H1 (cell line): ENCODE measurements at regions not wholly inside any gene's neighbourhood (a gene's known extent, or its start where the extent isn't known, plus 50 kb on each side); places are given as distances from the start of the nearest gene placed in this dataset.
"Not testable (repeated sequence)": the region's sequence is repeated elsewhere in the genome, so short reads cannot be mapped to it uniquely, and the experiment has no call there.

ENCODE experiments used
- CTCF ChIA-PET: fragments of 300-600 bp; sonication (Branson Sonifier 250); formaldehyde crosslinking; loops from one replicate; lab custom pipeline; 2021; ENCODE audit not compliant: partially characterized antibody; lab: Charles Lee
- POLR2A ChIA-PET: fragments of 300-600 bp; sonication (Branson Sonifier 250); formaldehyde crosslinking; loops from one replicate; lab custom pipeline; 2021; ENCODE audit warnings: inconsistent platforms; ENCODE audit not compliant: partially characterized antibody; lab: Charles Lee
- DNase-seq, 2 experiments: peaks; one replicate each; pipeline versions ENCODE4 v3.0.0 to v3.0.0-alpha.2; 2010 to 2022; ENCODE audit warnings: low spot score in 2 of 2, low read depth in 1 of 2, mixed read lengths in 1 of 2
- FAIRE-seq: peaks from 2 replicates; lab custom pipeline; 2011; peaks lifted over from hg19 to GRCh38; lab: Jason Lieb, UNC
- H2AFZ ChIP-seq: 2 replicates; pipeline ENCODE4 v1.8.1; 2012; ENCODE audit warnings: low read length, inconsistent platforms
- H2AK5ac ChIP-seq: 2 replicates; pipeline ENCODE4 v1.6.1; 2013; ENCODE audit warnings: low read depth, low read length
- H2BK120ac ChIP-seq: replicated peaks from 2 replicates; pipeline ENCODE3; 2013; ENCODE audit warnings: low read depth, low read length, inconsistent platforms
- H2BK12ac ChIP-seq: 2 replicates; pipeline ENCODE4 v1.6.1; 2013; ENCODE audit warnings: low read depth, low read length
- H2BK15ac ChIP-seq: 2 replicates; pipeline ENCODE4 v1.6.1; 2013; ENCODE audit warnings: low read length
- H2BK20ac ChIP-seq: 2 replicates; pipeline ENCODE4 v1.6.1; 2013; ENCODE audit warnings: low read length
- H2BK5ac ChIP-seq: 2 replicates; pipeline ENCODE4 v1.6.1; 2013; ENCODE audit warnings: low read depth, low read length
- H3K14ac ChIP-seq: 2 replicates; pipeline ENCODE4 v1.6.1; 2013; ENCODE audit warnings: inconsistent platforms; ENCODE audit not compliant: insufficient read length
- H3K18ac ChIP-seq: 2 replicates; pipeline ENCODE4 v1.6.1; 2013; ENCODE audit warnings: low read length; ENCODE audit errors: extremely low read depth
- H3K23ac ChIP-seq: 2 replicates; pipeline ENCODE4 v1.6.1; 2013; ENCODE audit warnings: inconsistent platforms; ENCODE audit not compliant: insufficient read length
- H3K23me2 ChIP-seq: 2 replicates; pipeline ENCODE4 v1.6.1; 2013; ENCODE audit warnings: low read depth, low read length
- H3K27ac ChIP-seq: 2 replicates; pipeline ENCODE4 v1.6.1; 2011; ENCODE audit warnings: low read depth, low read length, inconsistent platforms
- H3K27me3 ChIP-seq, 4 experiments: replicated peaks in 1 of 4; 1 replicate in 1 of 4; 2 replicates in 3 of 4; pipeline versions ENCODE4 v1.6.1 to v1.8.1; 2011 to 2013; ENCODE audit warnings: low read length in 3 of 4, mild to moderate bottlenecking in 3 of 4, inconsistent platforms in 2 of 4, mixed read lengths in 2 of 4, moderate library complexity in 1 of 4; ENCODE audit not compliant: control insufficient read depth in 3 of 4, insufficient read depth in 3 of 4; ENCODE audit errors: extremely low read depth in 1 of 4
- H3K36me3 ChIP-seq, 4 experiments: 2 replicates each; pipeline versions ENCODE4 v1.6.1 to v1.8.1; 2011 to 2013; ENCODE audit warnings: mild to moderate bottlenecking in 4 of 4, low read length in 3 of 4, moderate library complexity in 2 of 4, control low read depth in 1 of 4, inconsistent platforms in 1 of 4; ENCODE audit not compliant: insufficient read depth in 4 of 4, control insufficient read depth in 2 of 4
- H3K4ac ChIP-seq: replicated peaks from 2 replicates; pipeline ENCODE3; 2013; ENCODE audit warnings: low read length, low read depth, mixed read lengths, inconsistent platforms; ENCODE audit not compliant: insufficient read length
- H3K4me1 ChIP-seq, 4 experiments: replicated peaks in 1 of 4; 1 replicate in 1 of 4; 2 replicates in 3 of 4; pipeline versions ENCODE4 v1.6.1 to v1.8.1; 2011 to 2013; ENCODE audit warnings: low read length in 3 of 4, inconsistent platforms in 2 of 4, mixed read lengths in 1 of 4; ENCODE audit not compliant: insufficient read depth in 4 of 4, control insufficient read depth in 3 of 4
- H3K4me2 ChIP-seq, 2 experiments: 2 replicates each; pipeline versions ENCODE4 v1.6.1 to v1.8.1; 2011 to 2013; ENCODE audit warnings: low read depth in 2 of 2, low read length in 2 of 2, control low read depth in 1 of 2, inconsistent platforms in 1 of 2, mild to moderate bottlenecking in 1 of 2; ENCODE audit not compliant: insufficient read depth in 1 of 2
- H3K4me3 ChIP-seq, 4 experiments: fragments of 200-600, 300-600 bp in 1 of 4; sonication (generic), shearing (Covaris generic), sonication (Bioruptor Twin) in 1 of 4; 2 replicates each; pipeline versions ENCODE4 v1.5.1 to v1.8.1; 2011 to 2016; ENCODE audit warnings: low read length in 4 of 4, low read depth in 3 of 4, control low read depth in 2 of 4, inconsistent platforms in 2 of 4, mild to moderate bottlenecking in 2 of 4, mixed read lengths in 1 of 4, moderate library complexity in 1 of 4; ENCODE audit not compliant: insufficient read depth in 2 of 4; ENCODE audit errors: extremely low read depth in 1 of 4
- H3K56ac ChIP-seq: replicated peaks from 2 replicates; pipeline ENCODE3; 2013; ENCODE audit warnings: low read depth, mild to moderate bottlenecking, mixed read lengths, low read length, inconsistent platforms; ENCODE audit not compliant: insufficient read length
- H3K79me1 ChIP-seq: 2 replicates; pipeline ENCODE4 v1.6.1; 2013; ENCODE audit warnings: low read depth, low read length, control low read depth
- H3K79me2 ChIP-seq, 2 experiments: 2 replicates each; pipeline versions ENCODE4 v1.6.1 to v1.8.1; 2012 to 2013; ENCODE audit warnings: low read length in 2 of 2, mild to moderate bottlenecking in 2 of 2, inconsistent platforms in 1 of 2; ENCODE audit not compliant: insufficient read depth in 2 of 2, control insufficient read depth in 1 of 2
- H3K9ac ChIP-seq, 4 experiments: replicated peaks in 1 of 4; 1 replicate in 1 of 4; 2 replicates in 3 of 4; pipeline versions ENCODE4 v1.6.1 to v1.8.1; 2011 to 2013; ENCODE audit warnings: low read depth in 3 of 4, low read length in 3 of 4, control low read depth in 2 of 4, mild to moderate bottlenecking in 2 of 4, moderate library complexity in 2 of 4, inconsistent platforms in 1 of 4; ENCODE audit errors: extremely low read depth in 1 of 4
- H3K9me3 ChIP-seq, 2 experiments: 2 replicates each; pipeline versions ENCODE4 v1.6.1 to v1.8.1; 2012 to 2013; ENCODE audit warnings: mild to moderate bottlenecking in 2 of 2, moderate library complexity in 2 of 2, control low read depth in 1 of 2, inconsistent platforms in 1 of 2, low read depth in 1 of 2, low read length in 1 of 2, mixed read lengths in 1 of 2; ENCODE audit not compliant: insufficient read depth in 2 of 2
- H4K20me1 ChIP-seq, 2 experiments: replicated peaks in 1 of 2; 2 replicates each; pipeline versions ENCODE3 to v1.8.1; 2011 to 2013; ENCODE audit warnings: inconsistent platforms in 2 of 2, low read length in 2 of 2, mild to moderate bottlenecking in 1 of 2; ENCODE audit not compliant: insufficient read depth in 2 of 2, control insufficient read depth in 1 of 2
- H4K5ac ChIP-seq: 2 replicates; pipeline ENCODE4 v1.6.1; 2013; ENCODE audit warnings: low read length, low read depth, mixed read lengths, inconsistent platforms; ENCODE audit not compliant: insufficient read length
- H4K8ac ChIP-seq: 2 replicates; pipeline ENCODE4 v1.8.0; 2013; ENCODE audit warnings: mild to moderate bottlenecking, moderate library complexity, low read length, inconsistent platforms; ENCODE audit not compliant: insufficient read depth; ENCODE audit errors: extremely low read depth
- H4K91ac ChIP-seq: replicated peaks from 2 replicates; pipeline ENCODE3; 2013; ENCODE audit warnings: low read length, mixed read lengths, inconsistent platforms; ENCODE audit not compliant: insufficient read length
- BCL11A ChIP-seq, 2 experiments: IDR thresholded peaks; one replicate each; pipeline ENCODE4 v1.6.1; 2011; ENCODE audit warnings: low read depth in 2 of 2, low read length in 2 of 2, mild to moderate bottlenecking in 2 of 2
- EZH2 ChIP-seq: fragments of 200-600 bp; sonication (generic); IDR thresholded peaks from 2 replicates; pipeline ENCODE4 v1.7.1; 2012; ENCODE audit warnings: low read depth, mild to moderate bottlenecking, moderate library complexity, low read length, inconsistent platforms; ENCODE audit not compliant: severe bottlenecking
- MAFK ChIP-seq: IDR thresholded peaks from 2 replicates; pipeline ENCODE4 v1.6.1; 2012; ENCODE audit warnings: low read depth, mild to moderate bottlenecking, improper control_type of control experiment, low read length
- PHF8 ChIP-seq: fragments of 200-600 bp; sonication (generic); conservative IDR thresholded peaks from 2 replicates; pipeline ENCODE4 v1.7.1; 2012; ENCODE audit warnings: low read depth, mild to moderate bottlenecking, inconsistent platforms, low read length, moderate library complexity
- RAD21 ChIP-seq, 2 experiments: IDR thresholded peaks in 1 of 2; conservative IDR thresholded peaks in 1 of 2; 2 replicates each; pipeline ENCODE4 v1.6.1; 2011; ENCODE audit warnings: low read depth in 2 of 2, low read length in 2 of 2, improper control_type of control experiment in 1 of 2, inconsistent platforms in 1 of 2, mild to moderate bottlenecking in 1 of 2, moderate library complexity in 1 of 2
- RNF2 ChIP-seq: fragments of 200-900, 300-1000 bp; sonication (generic); IDR thresholded peaks from 2 replicates; pipeline ENCODE4 v1.7.1; 2016; ENCODE audit warnings: borderline replicate concordance, low read depth, mild to moderate bottlenecking, antibody characterized with exemption, low read length; ENCODE audit not compliant: poor library complexity, severe bottlenecking; ENCODE audit errors: missing control alignments
- SAP30 ChIP-seq: fragments of 300-600 bp; sonication (generic); IDR thresholded peaks from 2 replicates; pipeline ENCODE4 v1.7.1; 2012; ENCODE audit warnings: low read length, moderate library complexity, mild to moderate bottlenecking, inconsistent platforms; ENCODE audit not compliant: insufficient read depth, insufficient replicate concordance
- SIX5 ChIP-seq: IDR thresholded peaks from 2 replicates; pipeline ENCODE4 v1.6.1; 2011; ENCODE audit warnings: mild to moderate bottlenecking, low read depth, low read length
- TAF7 ChIP-seq: optimal IDR thresholded peaks from 2 replicates; pipeline ENCODE3; 2011; ENCODE audit warnings: low read depth, mild to moderate bottlenecking, inconsistent platforms, low read length, moderate library complexity, borderline replicate concordance
- WGBS, 2 experiments: shearing (Covaris generic) in 1 of 2; methylation state at CpG; one replicate each; pipeline versions ENCODE4 v1.1.6 to v1.1.7; 2013 to 2015; ENCODE audit warnings: low lambda C conversion rate in 2 of 2, mixed read lengths in 2 of 2, inconsistent platforms in 1 of 2, low coverage in 1 of 2, missing lambda C conversion rate in 1 of 2; ENCODE audit not compliant: insufficient replicate concordance in 2 of 2, insufficient coverage in 1 of 2, insufficient read length in 1 of 2; ENCODE audit errors: extremely low coverage in 1 of 2, missing lambda C conversion rate in 1 of 2; 5-methylcytosine and 5-hydroxymethylcytosine counted together

DNA sequence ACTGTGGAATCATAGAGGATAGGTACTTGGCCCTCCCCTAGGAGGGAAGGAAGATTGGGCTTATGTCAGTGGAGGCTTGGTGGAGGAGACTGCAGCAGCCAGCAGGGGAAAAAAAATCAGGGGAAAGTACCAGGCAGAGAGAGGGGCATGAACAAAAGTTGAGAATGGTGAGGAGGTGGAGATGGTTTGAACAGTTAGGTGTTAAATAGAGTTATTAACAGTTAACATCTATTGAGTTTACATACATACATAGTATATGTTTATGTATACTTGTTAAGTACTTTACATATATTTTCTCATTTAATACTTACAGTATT lies 136.5 kb upstream of the HNRNPU start (continued):
- TF ChIP-seq TAF7, result no peak
- no peak for TF ChIP-seq SAP30
- no peak for TF ChIP-seq SIX5
- TF ChIP-seq RNF2, result no peak
- TF ChIP-seq RAD21 (IDR thresholded peaks at IDR 0.05 in 1 of 2, conservative IDR thresholded peaks at IDR 0.05 in 1 of 2; ENCODE audit: low read depth in 2 of 2, low read length in 2 of 2), result no peak
- TF ChIP-seq BCL11A (IDR thresholded peaks at IDR 0.05; ENCODE audit: low read depth in 2 of 2, low read length in 2 of 2), result no peak
- no peak for TF ChIP-seq PHF8
- no peak for TF ChIP-seq MAFK
- TF ChIP-seq EZH2, result no peak

DNA sequence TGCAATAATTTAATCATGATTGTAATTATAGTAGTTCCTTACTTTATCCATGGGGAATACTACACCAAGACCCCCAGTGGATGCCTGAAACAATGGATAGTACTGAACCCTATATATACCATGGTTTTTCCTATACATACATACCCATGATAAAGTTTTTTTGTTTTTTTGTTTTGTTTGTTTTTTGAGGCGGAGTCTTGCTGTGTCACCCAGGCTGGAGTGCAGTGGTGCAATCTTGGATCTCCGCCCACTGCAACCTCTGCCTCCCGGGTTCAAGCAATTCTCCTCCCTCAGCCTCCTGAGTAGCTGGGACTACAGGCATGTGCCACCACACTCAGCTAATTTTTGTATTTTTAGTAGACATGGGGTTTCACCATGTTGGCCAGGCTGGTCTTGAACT lies 135.3 kb upstream of the HNRNPU start:
- POLR2A ChIA-PET, result interaction anchor here (0.5 kb wide), 1 partner anchor 16 kb away, joined by 3 read pairs; no protein-coding TSS in a partner anchor
- H2BK120ac ChIP-seq, H3K23ac ChIP-seq, H3K18ac ChIP-seq, H3K23me2 ChIP-seq, H2AFZ ChIP-seq, H3K4me3 ChIP-seq, H3K14ac ChIP-seq, H4K5ac ChIP-seq, CTCF ChIA-PET, H3K27ac ChIP-seq, H2BK15ac ChIP-seq, H3K79me1 ChIP-seq, H3K56ac ChIP-seq, H2BK20ac ChIP-seq, H2BK5ac ChIP-seq, H3K27me3 ChIP-seq, H3K9me3 ChIP-seq, H2AK5ac ChIP-seq, FAIRE-seq, H3K4ac ChIP-seq, H3K79me2 ChIP-seq, H3K9ac ChIP-seq, DNase-seq, H3K4me2 ChIP-seq, H3K36me3 ChIP-seq, H4K20me1 ChIP-seq, H2BK12ac ChIP-seq, H4K91ac ChIP-seq, H4K8ac ChIP-seq, H3K4me1 ChIP-seq: not testable (repeated sequence)
- 89% methylated on average over 3 of the region's 3 CpGs; no CpG with 5 or more reads in 1 of the 2 experiments for WGBS, 2 experiments
